Loucy (cell line): ENCODE measurements at regions not wholly inside any gene's neighbourhood (a gene's known extent, or its start where the extent isn't known, plus 50 kb on each side); places are given as distances from the start of the nearest gene placed in this dataset.

ENCODE experiments used
- H2AFZ ChIP-seq: fragments of 200-600 bp; sonication (generic); 2 replicates; pipeline ENCODE4 v1.6.0; 2016; ENCODE audit warnings: antibody characterized with exemption, mild to moderate bottlenecking, low read length, moderate library complexity
- H3F3A ChIP-seq: fragments of 200-600 bp; 2 replicates; pipeline ENCODE4 v1.6.0; 2016; ENCODE audit warnings: antibody characterized with exemption, low read depth, mild to moderate bottlenecking
- H3K27me3 ChIP-seq: fragments of 200-600 bp; sonication (generic); 2 replicates; pipeline ENCODE4 v1.6.1; 2014; ENCODE audit warnings: low read length, mild to moderate bottlenecking; ENCODE audit not compliant: insufficient read depth, poor library complexity, severe bottlenecking
- H3K36me3 ChIP-seq: fragments of 200-600 bp; sonication (generic); 2 replicates; pipeline ENCODE4 v1.6.1; 2016; ENCODE audit warnings: low read length; ENCODE audit not compliant: insufficient read depth
- H3K4me1 ChIP-seq: fragments of 200-600 bp; sonication (generic); 2 replicates; pipeline ENCODE4 v1.5.1; 2014; ENCODE audit warnings: low read length, mild to moderate bottlenecking; ENCODE audit not compliant: insufficient read depth, poor library complexity, severe bottlenecking
- H3K4me2 ChIP-seq: fragments of 200-600 bp; sonication (generic); 2 replicates; pipeline ENCODE4 v1.6.0; 2014; ENCODE audit warnings: antibody characterized with exemption, low read length, low read depth, mild to moderate bottlenecking; ENCODE audit not compliant: poor library complexity, severe bottlenecking
- H3K4me3 ChIP-seq: fragments of 200-600 bp; sonication (generic); 2 replicates; pipeline ENCODE4 v1.5.1; 2014; ENCODE audit warnings: low read length, mild to moderate bottlenecking, mixed read lengths; ENCODE audit not compliant: poor library complexity, severe bottlenecking
- H3K79me2 ChIP-seq: fragments of 200-600 bp; sonication (generic); 2 replicates; pipeline ENCODE4 v1.6.1; 2014; ENCODE audit warnings: low read length; ENCODE audit not compliant: insufficient read depth
- H3K9ac ChIP-seq: fragments of 200-600 bp; sonication (generic); 2 replicates; pipeline ENCODE4 v1.6.0; 2014; ENCODE audit warnings: mild to moderate bottlenecking, low read depth, low read length, moderate library complexity; ENCODE audit not compliant: poor library complexity, severe bottlenecking
- H3K9me2 ChIP-seq: fragments of 200-600 bp; sonication (generic); replicated peaks from 2 replicates; pipeline ENCODE4 v1.6.1; 2016; ENCODE audit warnings: low read depth, low read length, mixed read lengths
- H3K9me3 ChIP-seq: fragments of 200-600 bp; sonication (generic); 2 replicates; pipeline ENCODE4 v1.6.1; 2014; ENCODE audit warnings: mild to moderate bottlenecking, antibody characterized with exemption, low read length, low read depth; ENCODE audit not compliant: insufficient read depth
- H4K20me1 ChIP-seq: fragments of 200-600 bp; sonication (generic); 2 replicates; pipeline ENCODE4 v1.6.0; 2014; ENCODE audit warnings: antibody characterized with exemption, low read length, mild to moderate bottlenecking; ENCODE audit not compliant: insufficient read depth, poor library complexity, severe bottlenecking
- CTCF ChIP-seq: fragments of 200-600 bp; sonication (generic); conservative IDR thresholded peaks from 2 replicates; pipeline ENCODE4 v1.5.1; 2014; ENCODE audit warnings: mild to moderate bottlenecking, antibody characterized with exemption, low read length
- EZH2phosphoT487 ChIP-seq: fragments of 200-600 bp; IDR thresholded peaks from 2 replicates; pipeline ENCODE4 v1.6.1; 2018; ENCODE audit warnings: antibody characterized with exemption, mild to moderate bottlenecking, moderate library complexity, borderline replicate concordance

GRCh38 chr12:94702696-94703095, 52.3 kb upstream of the TMCC3 start:
- TF ChIP-seq EZH2phosphoT487 = no peak
- TF ChIP-seq CTCF = no peak

GRCh38 chr12:94701711-94702110, 51.4 kb upstream of the TMCC3 start:
- no peak overlapping the region for H2AFZ ChIP-seq
- no peaks in the 10 kb centered on the region for H3K79me2 ChIP-seq
- H3K36me3 ChIP-seq = no peaks in the 10 kb centered on the region
- H3K27me3 ChIP-seq = no peaks in the 10 kb centered on the region
- H3K4me1 ChIP-seq = no peaks in the 10 kb centered on the region
- H3K9me3 ChIP-seq = no peaks in the 10 kb centered on the region
- H3K9ac ChIP-seq = no peak overlapping the region
- H3F3A ChIP-seq = no peaks in the 10 kb centered on the region
- no peak overlapping the region for H3K4me3 ChIP-seq
- no peaks in the 10 kb centered on the region for H4K20me1 ChIP-seq
- no peak overlapping the region for H3K4me2 ChIP-seq
- H3K9me2 ChIP-seq = no peaks in the 10 kb centered on the region
- TF ChIP-seq EZH2phosphoT487 (no peak), CTCF (no peak)

More at GRCh38 chr12:94702696-94703095, 52.3 kb upstream of the TMCC3 start:
- no peak overlapping the region for H2AFZ ChIP-seq
- H4K20me1 ChIP-seq = no peaks in the 10 kb centered on the region
- H3K79me2 ChIP-seq = no peaks in the 10 kb centered on the region
- no peak overlapping the region for H3K9ac ChIP-seq
- H3K36me3 ChIP-seq = no peaks in the 10 kb centered on the region
- no peak overlapping the region for H3K4me2 ChIP-seq
- no peaks in the 10 kb centered on the region for H3K27me3 ChIP-seq
- H3K4me1 ChIP-seq = no peaks in the 10 kb centered on the region
- H3K9me2 ChIP-seq = no peaks in the 10 kb centered on the region
- no peaks in the 10 kb centered on the region for H3F3A ChIP-seq
- H3K4me3 ChIP-seq = no peak overlapping the region
- no peaks in the 10 kb centered on the region for H3K9me3 ChIP-seq

- no peaks in the 10 kb centered on the region for H3K9me2 ChIP-seq
- no peaks in the 10 kb centered on the region for H3K9me3 ChIP-seq
- peaks cover 6% of the 10 kb centered on the region for H3K4me1 ChIP-seq
- H3K27me3 ChIP-seq = no peaks in the 10 kb centered on the region
- no peaks in the 10 kb centered on the region for H4K20me1 ChIP-seq
- no peak overlapping the region for H3K4me2 ChIP-seq
- H3K36me3 ChIP-seq = no peaks in the 10 kb centered on the region
- H3F3A ChIP-seq = no peaks in the 10 kb centered on the region
- H3K4me3 ChIP-seq = no peak overlapping the region
- H2AFZ ChIP-seq = no peak overlapping the region
- TF ChIP-seq CTCF (no peak), EZH2phosphoT487 (no peak)
- H3K79me2 ChIP-seq = no peaks in the 10 kb centered on the region
- no peak overlapping the region for H3K9ac ChIP-seq
Observed at GRCh38 chr12:94700662-94701061, 50.3 kb upstream of the TMCC3 start.
